Naive thymus-derived CD4-positive, alpha-beta T cell (primary cell): ENCODE measurements at regions not wholly inside any gene's neighbourhood (a gene's known extent, or its start where the extent isn't known, plus 50 kb on each side); places are given as distances from the start of the nearest gene placed in this dataset.

Experiments
- ATAC-seq: fragments of 150-1000 bp; cut with Tn5 transposase; 2 replicates; pipeline ENCODE4 v1.10.0; 2021; ENCODE audit warnings: mild to moderate bottlenecking, moderate library complexity
- CTCF ChIA-PET: fragments of 350-600 bp; sonication (Branson Sonifier 250); formaldehyde crosslinking; loops from one replicate; lab custom pipeline; 2021; ENCODE audit warnings: antibody characterized with exemption; lab: Charles Lee
- POLR2A ChIA-PET: fragments of 350-600 bp; sonication (Branson Sonifier 250); formaldehyde crosslinking; loops from one replicate; lab custom pipeline; 2021; ENCODE audit warnings: antibody characterized with exemption, inconsistent platforms; lab: Charles Lee
- DNase-seq, 9 donors: peaks; one replicate each; pipeline versions ENCODE4 v3.0.0 to v3.0.0-alpha.2; 2020 to 2022; ENCODE audit warnings: mixed read lengths in 1 of 9
- H3K27ac ChIP-seq: one replicate; pipeline ENCODE4 v1.7.0; 2013; ENCODE audit warnings: mild to moderate bottlenecking, low read depth, low read length, moderate library complexity
- H3K27me3 ChIP-seq, 2 donors: one replicate each; pipeline ENCODE4 v1.7.0; 2013; ENCODE audit warnings: low read length in 2 of 2, mild to moderate bottlenecking in 2 of 2, moderate library complexity in 2 of 2; ENCODE audit not compliant: control insufficient read depth in 2 of 2, insufficient read depth in 2 of 2
- H3K36me3 ChIP-seq, 3 experiments: 1 replicate in 2 of 3; 2 replicates in 1 of 3; pipeline ENCODE4 v1.7.0; 2013; ENCODE audit warnings: low read length in 3 of 3, mild to moderate bottlenecking in 3 of 3, moderate library complexity in 1 of 3; ENCODE audit not compliant: insufficient read depth in 3 of 3, control insufficient read depth in 2 of 3
- H3K4me1 ChIP-seq, 2 donors: one replicate each; pipeline ENCODE4 v1.7.0; 2013; ENCODE audit warnings: low read length in 2 of 2, mild to moderate bottlenecking in 2 of 2, moderate library complexity in 1 of 2; ENCODE audit not compliant: control insufficient read depth in 2 of 2, insufficient read depth in 2 of 2
- H3K4me3 ChIP-seq: 2 replicates; pipeline ENCODE4 v1.7.0; 2013; ENCODE audit warnings: mild to moderate bottlenecking, low read length
- H3K9me3 ChIP-seq, 3 experiments: 1 replicate in 2 of 3; 2 replicates in 1 of 3; pipeline ENCODE4 v1.7.0; 2013; ENCODE audit warnings: low read length in 3 of 3; ENCODE audit not compliant: control insufficient read depth in 2 of 3
- H3K27ac Mint-ChIP-seq, 9 donors: one replicate each; pipeline ENCODE4 v1.8.0; 2020 to 2022; ENCODE audit warnings: mixed read lengths in 9 of 9, mild to moderate bottlenecking in 8 of 9, moderate library complexity in 5 of 9, inconsistent platforms in 2 of 9
- H3K27me3 Mint-ChIP-seq, 5 donors: one replicate each; pipeline ENCODE4 v1.8.0; 2021 to 2022; ENCODE audit warnings: mixed read lengths in 5 of 5, mild to moderate bottlenecking in 1 of 5
- H3K36me3 Mint-ChIP-seq, 5 donors: one replicate each; pipeline ENCODE4 v1.8.0; 2020 to 2022; ENCODE audit warnings: mixed read lengths in 5 of 5, mild to moderate bottlenecking in 3 of 5, inconsistent platforms in 1 of 5
- H3K4me1 Mint-ChIP-seq, 7 donors: one replicate each; pipeline ENCODE4 v1.8.0; 2020 to 2022; ENCODE audit warnings: mixed read lengths in 7 of 7, mild to moderate bottlenecking in 3 of 7, inconsistent platforms in 1 of 7
- H3K4me3 Mint-ChIP-seq, 10 donors: one replicate each; pipeline ENCODE4 v1.8.0; 2020 to 2022; ENCODE audit warnings: mild to moderate bottlenecking in 10 of 10, mixed read lengths in 10 of 10, moderate library complexity in 6 of 10, inconsistent platforms in 2 of 10
- H3K9me3 Mint-ChIP-seq, 11 donors: one replicate each; pipeline ENCODE4 v1.8.0; 2020 to 2022; ENCODE audit warnings: mixed read lengths in 11 of 11, mild to moderate bottlenecking in 4 of 11, inconsistent platforms in 1 of 11, moderate library complexity in 1 of 11
- intact Hi-C, 2 donors: fragments of 100-400 bp; cut with micrococcal nuclease; formaldehyde crosslinking; loops; one replicate each; pipeline ENCODE4 v1.15.1; 2023

- Mint-ChIP-seq H3K4me1 (no peaks in the 10 kb centered on the region), H3K27ac (no peak overlapping the region), H3K36me3 (no peaks in the 10 kb centered on the region), H3K9me3 (no peaks in the 10 kb centered on the region), H3K27me3 (peaks cover 0 to 3% (median 0%) of the 10 kb centered on the region in 5 donors), H3K4me3 (no peak overlapping the region)
- H3K27me3 ChIP-seq, result no peaks in the 10 kb centered on the region
- POLR2A ChIA-PET, result no interaction called here
- intact Hi-C loops, result no loop called here
- no peak for DNase-seq
- H3K27ac ChIP-seq, result no peak overlapping the region
- H3K9me3 ChIP-seq, result no peaks in the 10 kb centered on the region
- no peak overlapping the region for H3K4me3 ChIP-seq
- H3K36me3 ChIP-seq, result no peaks in the 10 kb centered on the region
- no peak for ATAC-seq
- H3K4me1 ChIP-seq, result no peaks in the 10 kb centered on the region
- CTCF ChIA-PET, result no interaction called here
Observed at GRCh38 chr12:69118516-69118915, 120.9 kb upstream of the CPSF6 start.

GRCh38 chr12:69119770-69120169 lies 119.6 kb upstream of the CPSF6 start:
- H3K27me3 Mint-ChIP-seq, result peaks cover 0 to 3% (median 0%) of the 10 kb centered on the region in 5 donors
- H3K36me3 Mint-ChIP-seq, result no peaks in the 10 kb centered on the region
- no peak overlapping the region for H3K4me3 Mint-ChIP-seq
- Histone ChIP-seq H3K27me3 (no peaks in the 10 kb centered on the region), H3K36me3 (no peaks in the 10 kb centered on the region), H3K4me1 (no peaks in the 10 kb centered on the region), H3K4me3 (no peak overlapping the region), H3K27ac (no peak overlapping the region), H3K9me3 (no peaks in the 10 kb centered on the region)
- no peak for ATAC-seq
- no peaks in the 10 kb centered on the region for H3K4me1 Mint-ChIP-seq
- intact Hi-C loops, result no loop called here
- ChIA-PET POLR2A (no interaction called here), CTCF (no interaction called here)
- no peaks in the 10 kb centered on the region for H3K9me3 Mint-ChIP-seq
- no peak for DNase-seq
- H3K27ac Mint-ChIP-seq, result no peak overlapping the region

GRCh38 chr12:69120354-69120753 lies 119.0 kb upstream of the CPSF6 start:
- Mint-ChIP-seq H3K4me1 (no peaks in the 10 kb centered on the region), H3K36me3 (no peaks in the 10 kb centered on the region), H3K27ac (no peak overlapping the region), H3K27me3 (peaks cover 0 to 3% (median 0%) of the 10 kb centered on the region in 5 donors), H3K9me3 (no peaks in the 10 kb centered on the region), H3K4me3 (no peak overlapping the region)
- intact Hi-C loops, result no loop called here
- Histone ChIP-seq H3K9me3 (no peaks in the 10 kb centered on the region), H3K4me1 (no peaks in the 10 kb centered on the region), H3K27me3 (no peaks in the 10 kb centered on the region), H3K4me3 (no peak overlapping the region), H3K36me3 (no peaks in the 10 kb centered on the region), H3K27ac (no peak overlapping the region)
- DNase-seq (no peak), ATAC-seq (no peak)
- ChIA-PET POLR2A (no interaction called here), CTCF (no interaction called here)

GRCh38 chr12:69123311-69123710 lies 116.1 kb upstream of the CPSF6 start:
- CTCF ChIA-PET, result interaction anchor here (0.7 kb wide), 1 partner anchor 135 kb away, joined by 4 read pairs; no protein-coding TSS in a partner anchor
- H3K27ac Mint-ChIP-seq, result no peak overlapping the region

GRCh38 chr12:69123919-69124638 lies 115.3 kb upstream of the CPSF6 start:
- intact Hi-C loops, result no loop called here
- no peaks in the 10 kb centered on the region for H3K9me3 Mint-ChIP-seq
- no peaks in the 10 kb centered on the region for H3K36me3 Mint-ChIP-seq
- ATAC-seq (no peak), DNase-seq (no peak)
- ChIA-PET POLR2A (no interaction called here), CTCF (interaction anchor here (0.7 kb wide), 1 partner anchor 135 kb away, joined by 4 read pairs; no protein-coding TSS in a partner anchor)
- H3K27ac ChIP-seq, result no peak overlapping the region
- H3K4me1 Mint-ChIP-seq, result peaks cover 0 to 1% (median 0%) of the 10 kb centered on the region in 7 donors
- H3K36me3 ChIP-seq, result no peaks in the 10 kb centered on the region
- H3K27me3 Mint-ChIP-seq, result peaks cover 0 to 3% (median 0%) of the 10 kb centered on the region in 5 donors
- H3K4me1 ChIP-seq, result no peaks in the 10 kb centered on the region
- H3K27me3 ChIP-seq, result no peaks in the 10 kb centered on the region
- H3K9me3 ChIP-seq, result no peaks in the 10 kb centered on the region
- no peak overlapping the region for H3K4me3 Mint-ChIP-seq
- no peak overlapping the region for H3K4me3 ChIP-seq
- H3K27ac Mint-ChIP-seq, result no peak overlapping the region

More at GRCh38 chr12:69123311-69123710, 116.1 kb upstream of the CPSF6 start:
- H3K4me3 ChIP-seq, result no peak overlapping the region
- no peak for DNase-seq
- intact Hi-C loops, result no loop called here
- peaks cover 0 to 1% (median 0%) of the 10 kb centered on the region in 7 donors for H3K4me1 Mint-ChIP-seq
- ATAC-seq, result no peak
- POLR2A ChIA-PET, result no interaction called here
- no peak overlapping the region for H3K4me3 Mint-ChIP-seq
- no peaks in the 10 kb centered on the region for H3K27me3 ChIP-seq
- no peaks in the 10 kb centered on the region for H3K36me3 Mint-ChIP-seq
- no peaks in the 10 kb centered on the region for H3K9me3 Mint-ChIP-seq
- H3K36me3 ChIP-seq, result no peaks in the 10 kb centered on the region
- peaks cover 0 to 3% (median 0%) of the 10 kb centered on the region in 5 donors for H3K27me3 Mint-ChIP-seq
- no peaks in the 10 kb centered on the region for H3K9me3 ChIP-seq
- H3K4me1 ChIP-seq, result no peaks in the 10 kb centered on the region
- no peak overlapping the region for H3K27ac ChIP-seq

GRCh38 chr12:69129017-69129416 lies 110.4 kb upstream of the CPSF6 start:
- Histone ChIP-seq H3K36me3 (no peaks in the 10 kb centered on the region), H3K4me3 (no peak overlapping the region), H3K9me3 (no peaks in the 10 kb centered on the region), H3K27ac (no peak overlapping the region), H3K27me3 (no peaks in the 10 kb centered on the region), H3K4me1 (no peaks in the 10 kb centered on the region)
- Mint-ChIP-seq H3K9me3 (no peaks in the 10 kb centered on the region), H3K27me3 (peaks cover 0 to 7% (median 0%) of the 10 kb centered on the region in 5 donors), H3K4me3 (no peak overlapping the region), H3K36me3 (no peaks in the 10 kb centered on the region), H3K27ac (no peak overlapping the region), H3K4me1 (peaks cover 0 to 1% (median 0%) of the 10 kb centered on the region in 7 donors)
- CTCF ChIA-PET, result no interaction called here
- no peak for ATAC-seq
- intact Hi-C loops, result no loop called here
- no peak for DNase-seq
- POLR2A ChIA-PET, result no interaction called here

GRCh38 chr12:69129564-69129963 lies 109.8 kb upstream of the CPSF6 start:
- ATAC-seq, result no peak
- no peak overlapping the region for H3K27ac Mint-ChIP-seq
- Histone ChIP-seq H3K27me3 (no peaks in the 10 kb centered on the region), H3K27ac (no peak overlapping the region), H3K36me3 (no peaks in the 10 kb centered on the region), H3K4me1 (no peaks in the 10 kb centered on the region), H3K9me3 (no peaks in the 10 kb centered on the region), H3K4me3 (no peak overlapping the region)
- ChIA-PET POLR2A (no interaction called here), CTCF (interaction anchor here (0.6 to 1.1 kb wide), 2 partner anchors 11 to 1711 kb away, joined by 3 to 4 read pairs; no protein-coding TSS in a partner anchor)
- H3K27me3 Mint-ChIP-seq, result peaks cover 0 to 7% (median 0%) of the 10 kb centered on the region in 5 donors
- H3K4me3 Mint-ChIP-seq, result no peak overlapping the region
- DNase-seq, result no peak
- H3K9me3 Mint-ChIP-seq, result no peaks in the 10 kb centered on the region
- peaks cover 0 to 1% (median 0%) of the 10 kb centered on the region in 7 donors for H3K4me1 Mint-ChIP-seq
- intact Hi-C loops, result no loop called here
- no peaks in the 10 kb centered on the region for H3K36me3 Mint-ChIP-seq
